Fibroblast of gingiva (primary cell): ENCODE measurements at regions not wholly inside any gene's neighbourhood (a gene's known extent, or its start where the extent isn't known, plus 50 kb on each side); places are given as distances from the start of the nearest gene placed in this dataset.
A peak's percentile ranks its signal among the peaks of the same experiment; 100 is the strongest.

ENCODE experiments used
- DNase-seq: peaks from one replicate; pipeline ENCODE4 v3.0.0-alpha.2; 2011; ENCODE audit warnings: low read depth

DNA sequence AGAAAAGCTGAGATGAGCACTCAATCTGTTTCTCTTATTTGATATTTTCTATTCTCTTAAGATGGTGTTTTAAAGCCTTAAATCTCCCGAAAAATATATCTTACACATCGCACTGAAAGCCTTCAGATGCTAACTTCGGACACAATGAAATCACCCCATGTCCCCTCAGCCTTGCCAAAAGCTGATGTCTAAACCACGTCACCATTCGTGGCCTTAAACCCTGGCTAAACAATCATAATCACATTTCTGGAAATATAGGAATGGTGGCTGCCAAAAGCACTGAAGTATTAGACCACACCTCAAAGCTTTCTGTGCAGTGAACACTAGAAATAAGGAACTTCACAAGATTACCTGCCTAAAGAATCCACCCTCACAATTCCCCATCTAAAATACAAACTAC, 402.7 kb downstream of the SOX9 start:
- no peak for DNase-seq

DNA sequence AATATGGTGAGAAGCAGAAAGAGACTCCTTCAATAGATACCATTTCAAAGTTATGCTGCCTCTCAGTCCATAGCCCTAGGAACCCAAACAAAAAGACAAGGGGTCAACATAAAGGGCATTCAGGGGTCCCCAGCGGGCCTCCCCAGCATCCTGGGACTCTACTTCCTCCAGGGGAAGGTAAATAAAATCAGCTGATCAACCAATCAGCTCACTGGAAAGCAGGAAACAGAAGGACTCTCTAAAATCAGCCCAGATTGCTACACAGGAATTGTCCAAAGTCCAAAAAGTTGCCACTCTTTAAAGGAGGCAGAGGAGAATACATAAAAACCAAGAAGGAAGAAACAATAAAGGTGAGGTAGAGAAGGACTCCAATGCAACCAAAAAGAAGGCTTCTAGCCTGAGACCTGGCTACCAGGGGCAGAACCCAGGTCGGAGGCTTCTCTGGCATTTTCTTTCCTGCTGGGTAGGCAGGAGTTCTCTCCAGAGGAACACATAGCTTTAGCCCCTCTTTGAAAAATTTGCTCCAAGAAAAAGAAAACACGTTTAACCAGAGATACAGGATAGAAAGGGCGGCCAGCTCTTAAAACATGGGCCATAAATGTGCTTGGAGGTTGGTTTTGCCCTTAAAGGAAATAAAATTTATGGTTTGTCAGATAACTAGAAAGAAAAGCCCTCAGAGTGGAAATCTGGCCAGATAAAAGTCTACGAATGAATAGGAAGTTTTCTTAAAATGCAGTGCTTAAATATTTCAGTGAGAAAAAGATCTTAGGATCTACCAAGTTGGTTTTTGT, 404.6 kb downstream of the SOX9 start:
- no peak for DNase-seq

DNA sequence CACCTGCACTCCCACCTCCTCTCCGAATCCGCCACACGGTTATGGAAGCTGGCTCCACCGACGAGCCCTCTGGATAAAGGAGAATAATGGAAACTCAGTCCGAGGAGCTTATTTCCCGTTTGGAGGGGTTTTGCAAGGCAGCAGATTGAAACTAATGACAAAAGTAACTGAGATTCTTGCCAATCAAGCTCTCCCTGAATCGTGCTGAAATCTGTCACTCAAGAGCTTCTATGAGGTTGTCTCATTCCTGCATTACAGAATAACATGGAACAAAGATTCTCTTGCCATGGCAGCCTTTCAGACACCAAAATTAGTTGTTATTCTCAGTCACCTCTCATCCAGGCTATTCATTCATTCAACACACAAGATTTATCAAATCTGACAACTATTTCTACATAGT, 405.9 kb downstream of the SOX9 start:
- DNase-seq = no peak

DNA sequence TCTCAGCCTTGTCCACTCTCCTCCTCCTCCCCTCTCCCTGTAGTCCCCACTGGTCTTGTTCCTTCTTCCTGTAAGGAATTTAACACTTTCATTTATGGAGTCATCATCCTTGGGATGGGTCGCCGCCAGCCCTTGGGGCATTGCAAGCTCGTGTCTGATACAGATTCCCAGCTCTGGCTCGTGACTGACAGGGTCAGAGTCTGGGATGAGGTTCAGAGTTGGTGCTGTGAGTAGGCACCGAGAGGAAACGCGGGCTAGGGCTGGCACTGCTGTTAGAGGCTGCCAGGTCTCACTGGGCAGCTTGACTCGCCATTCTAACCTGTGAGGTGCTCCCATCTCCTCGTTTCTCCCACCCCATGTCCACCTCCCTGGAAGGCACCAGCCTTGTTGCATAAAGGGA, 407.0 kb downstream of the SOX9 start:
- no peak for DNase-seq

DNA sequence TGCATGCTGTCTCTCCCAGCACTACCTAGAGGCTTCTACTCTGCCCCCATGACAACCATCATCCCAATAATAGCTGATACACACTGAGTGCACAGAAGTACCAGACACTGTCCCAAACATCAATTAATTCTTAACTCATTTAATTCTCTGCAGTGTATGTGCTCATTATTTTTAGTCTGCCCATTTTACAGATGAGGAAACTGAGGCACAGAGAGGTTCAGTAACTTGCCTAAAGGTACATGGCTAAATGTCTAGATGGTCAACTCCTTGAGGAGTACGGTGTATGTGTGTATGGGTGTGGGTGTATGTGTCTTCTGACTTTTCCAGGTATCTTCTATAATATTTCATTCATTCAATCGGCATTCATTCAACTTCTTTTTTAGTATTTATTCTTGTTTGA, 407.9 kb downstream of the SOX9 start:
- no peak for DNase-seq

DNA sequence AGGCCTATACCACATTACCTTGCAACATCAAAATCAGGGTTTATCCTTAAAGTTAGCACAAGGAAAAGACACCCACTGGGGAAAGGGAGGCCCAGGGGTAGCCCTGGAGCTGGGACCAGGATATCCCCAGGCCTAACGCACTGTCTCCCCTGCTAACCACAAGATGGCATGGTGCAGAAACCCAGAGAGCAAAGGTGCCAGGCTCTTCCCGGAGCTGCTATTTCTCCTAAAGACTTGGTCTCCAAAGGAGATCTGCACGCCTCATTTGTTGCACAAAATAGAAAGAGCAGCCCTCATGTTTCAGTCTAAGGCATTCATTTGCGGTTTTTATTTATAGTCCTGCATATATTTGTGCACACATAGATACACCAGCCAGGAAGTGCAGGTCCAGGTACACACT, 408.6 kb downstream of the SOX9 start:
- DNase-seq = no peak

DNA sequence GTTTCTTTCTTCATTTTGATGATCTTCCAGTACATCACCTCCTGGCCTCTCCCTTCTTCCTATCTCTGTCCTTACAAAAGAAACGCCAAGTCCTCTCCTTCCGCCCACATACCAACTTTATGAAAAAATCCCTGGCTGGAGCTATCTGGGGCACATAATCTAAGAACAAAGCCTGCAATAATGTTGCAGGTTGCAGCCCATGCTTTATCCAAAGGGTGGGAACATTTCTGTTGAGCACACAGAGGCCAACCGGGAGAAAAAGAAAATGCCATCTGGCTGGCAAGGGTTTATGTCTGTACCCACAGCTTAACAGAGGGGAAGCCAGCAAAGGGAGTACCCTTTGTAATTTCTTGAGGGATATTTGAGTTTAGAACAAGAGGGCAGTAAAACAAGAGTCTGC, 409.6 kb downstream of the SOX9 start:
- DNase-seq = no peak

DNA sequence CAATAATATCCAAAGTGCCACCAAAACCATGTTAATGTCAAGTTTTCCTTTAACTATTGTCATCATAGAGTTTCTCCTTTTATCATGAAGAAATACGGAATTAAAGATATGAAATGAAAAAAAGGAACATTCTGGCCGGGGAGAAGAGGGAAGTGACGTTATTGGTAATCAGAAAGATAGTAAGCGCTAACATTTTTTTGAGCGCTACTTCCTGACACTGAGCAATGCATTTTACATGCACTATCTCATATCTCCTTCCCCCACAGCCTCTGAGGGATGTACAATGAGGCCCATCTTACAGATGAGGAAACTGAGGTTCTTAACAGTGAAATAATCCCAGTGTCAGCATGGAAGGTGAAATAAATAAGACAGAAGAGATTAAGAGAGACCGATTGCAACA, 410.9 kb downstream of the SOX9 start:
- DNase-seq = no peak

DNA sequence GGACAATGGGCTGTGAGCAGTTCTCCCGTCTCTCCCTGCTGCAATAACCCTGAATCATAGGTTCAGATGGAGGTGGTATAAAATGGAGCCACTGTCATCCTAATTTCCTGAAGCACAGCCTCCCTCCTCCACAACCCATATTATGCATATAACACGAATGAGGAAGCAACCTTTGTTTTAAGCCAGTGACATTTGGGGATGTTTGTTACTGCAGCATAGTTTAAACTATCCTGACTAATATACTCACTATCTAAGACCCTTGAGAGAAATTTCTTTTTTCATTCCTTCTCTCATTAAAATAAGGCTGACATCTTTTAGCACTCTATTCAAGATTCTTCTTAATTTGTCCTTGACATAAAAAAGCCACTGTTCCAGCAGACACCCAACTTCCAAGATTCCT, 413.4 kb downstream of the SOX9 start:
- no peak for DNase-seq

DNA sequence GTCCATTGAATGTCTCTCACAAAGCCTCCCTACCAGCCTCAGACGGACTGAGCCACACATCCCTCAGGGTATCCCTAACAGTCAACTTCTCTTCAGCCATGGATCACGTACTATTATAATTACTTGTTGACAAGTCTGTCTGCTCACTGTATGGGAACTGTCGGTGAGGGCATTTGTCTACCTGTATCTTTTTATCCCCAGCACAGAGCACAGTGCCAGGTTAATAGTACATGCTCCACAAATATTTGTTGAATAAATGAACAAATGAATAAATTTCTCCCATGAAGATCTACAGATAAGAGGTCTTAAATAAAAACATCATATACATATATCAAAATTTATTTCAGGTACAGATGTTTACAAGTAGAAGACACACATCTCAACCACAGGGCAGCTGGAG, 414.0 kb downstream of the SOX9 start:
- no peak for DNase-seq

DNA sequence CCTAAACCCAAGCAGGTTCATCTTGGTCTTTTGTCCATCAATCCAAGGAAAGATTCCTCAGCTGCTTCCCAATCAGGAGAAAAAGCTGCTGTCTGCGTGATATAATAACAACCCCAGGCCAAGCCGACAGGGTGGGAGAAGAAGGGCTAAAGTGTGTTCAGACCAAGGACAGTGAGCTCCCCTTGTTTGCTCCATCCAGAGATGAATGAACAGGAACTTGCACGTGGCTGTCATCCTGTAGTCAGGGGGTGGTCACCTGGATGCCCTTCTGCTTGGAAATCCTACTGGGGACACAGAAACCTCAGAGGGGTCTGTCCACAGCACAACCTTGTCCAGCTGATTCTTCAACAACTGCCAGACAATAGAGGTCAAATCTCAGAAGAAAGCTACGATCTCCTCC, 414.5 kb downstream of the SOX9 start:
- no peak for DNase-seq

DNA sequence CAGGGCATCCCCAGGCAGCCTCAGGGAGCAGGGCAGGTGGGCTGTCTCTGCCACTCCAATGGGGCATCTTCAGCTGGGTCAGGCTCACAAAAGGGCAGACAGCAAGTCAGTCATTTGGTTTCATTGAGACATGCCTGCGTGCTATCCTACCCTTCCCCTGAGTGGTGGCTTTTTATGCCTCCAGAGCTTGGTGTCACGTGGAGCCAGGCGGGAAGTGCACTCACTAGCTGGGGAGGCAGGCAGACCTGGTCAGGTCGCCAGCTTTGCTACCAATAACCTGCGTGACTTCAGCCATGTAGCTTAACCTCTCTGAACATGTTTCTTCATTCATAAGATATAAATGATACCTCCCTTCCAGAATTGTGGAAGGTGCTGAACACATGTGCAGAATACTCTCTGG, 415.0 kb downstream of the SOX9 start:
- no peak for DNase-seq

DNA sequence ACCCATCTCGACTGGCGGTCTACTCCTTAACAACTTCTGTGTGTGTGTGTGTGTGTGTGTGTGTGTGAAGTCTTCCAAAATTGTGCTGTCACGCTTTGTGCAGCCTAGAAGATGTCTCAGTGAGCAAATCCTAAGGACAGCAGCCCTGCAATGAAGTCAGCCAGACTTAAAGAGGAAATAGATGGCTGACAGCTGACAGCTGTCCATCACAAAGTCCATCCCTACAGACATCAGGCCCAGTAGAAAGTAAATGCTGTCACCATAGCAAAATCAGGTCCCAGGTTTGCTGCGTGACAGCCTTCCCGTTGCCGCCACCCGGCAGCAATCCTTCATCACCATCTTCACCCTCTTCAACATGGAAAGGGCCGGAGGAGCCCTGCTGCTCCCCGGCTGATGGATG, 416.0 kb downstream of the SOX9 start:
- DNase-seq = no peak

DNA sequence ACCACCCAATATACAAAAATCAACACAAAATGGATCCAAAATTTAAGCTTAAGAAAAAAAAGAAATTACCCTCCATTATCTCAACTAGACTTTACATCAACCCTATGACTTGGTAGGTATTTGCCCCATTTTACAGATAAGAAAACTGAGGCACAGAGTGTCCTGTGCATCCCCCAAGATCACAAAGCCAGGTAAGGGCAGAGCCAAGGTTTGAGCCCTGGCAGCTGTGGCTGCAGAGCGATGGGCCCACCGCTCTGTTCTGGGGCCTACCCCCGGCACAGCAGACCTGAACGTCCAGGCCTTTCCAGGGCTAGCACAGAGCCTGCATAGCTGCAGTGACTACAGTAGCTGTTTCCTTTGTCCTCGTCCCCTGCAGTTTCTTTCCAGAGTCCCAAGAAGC, 417.6 kb downstream of the SOX9 start:
- DNase-seq = no peak

DNA sequence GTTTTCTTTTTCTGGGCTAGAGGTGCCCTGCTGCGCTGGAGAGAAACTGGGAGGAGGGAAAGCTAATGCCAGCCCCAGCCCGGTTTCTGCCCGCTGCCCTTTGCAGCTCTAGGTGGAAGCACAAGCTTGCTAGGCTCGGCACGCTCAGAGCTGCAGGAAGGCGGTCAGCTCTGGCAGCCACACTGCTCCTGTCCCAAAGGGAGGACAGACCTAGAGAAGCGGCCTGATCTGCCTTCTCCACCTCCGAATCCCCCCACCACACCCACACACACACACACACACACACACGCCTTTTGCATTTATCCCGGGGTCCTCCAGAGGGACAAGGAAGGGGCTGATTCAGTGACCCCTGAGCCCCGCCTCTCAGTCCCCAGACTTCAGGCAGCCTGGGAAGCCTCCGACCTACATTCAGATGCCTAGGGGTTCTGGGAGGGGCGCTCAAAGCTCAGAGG, 418.1 kb downstream of the SOX9 start:
- no peak for DNase-seq

DNA sequence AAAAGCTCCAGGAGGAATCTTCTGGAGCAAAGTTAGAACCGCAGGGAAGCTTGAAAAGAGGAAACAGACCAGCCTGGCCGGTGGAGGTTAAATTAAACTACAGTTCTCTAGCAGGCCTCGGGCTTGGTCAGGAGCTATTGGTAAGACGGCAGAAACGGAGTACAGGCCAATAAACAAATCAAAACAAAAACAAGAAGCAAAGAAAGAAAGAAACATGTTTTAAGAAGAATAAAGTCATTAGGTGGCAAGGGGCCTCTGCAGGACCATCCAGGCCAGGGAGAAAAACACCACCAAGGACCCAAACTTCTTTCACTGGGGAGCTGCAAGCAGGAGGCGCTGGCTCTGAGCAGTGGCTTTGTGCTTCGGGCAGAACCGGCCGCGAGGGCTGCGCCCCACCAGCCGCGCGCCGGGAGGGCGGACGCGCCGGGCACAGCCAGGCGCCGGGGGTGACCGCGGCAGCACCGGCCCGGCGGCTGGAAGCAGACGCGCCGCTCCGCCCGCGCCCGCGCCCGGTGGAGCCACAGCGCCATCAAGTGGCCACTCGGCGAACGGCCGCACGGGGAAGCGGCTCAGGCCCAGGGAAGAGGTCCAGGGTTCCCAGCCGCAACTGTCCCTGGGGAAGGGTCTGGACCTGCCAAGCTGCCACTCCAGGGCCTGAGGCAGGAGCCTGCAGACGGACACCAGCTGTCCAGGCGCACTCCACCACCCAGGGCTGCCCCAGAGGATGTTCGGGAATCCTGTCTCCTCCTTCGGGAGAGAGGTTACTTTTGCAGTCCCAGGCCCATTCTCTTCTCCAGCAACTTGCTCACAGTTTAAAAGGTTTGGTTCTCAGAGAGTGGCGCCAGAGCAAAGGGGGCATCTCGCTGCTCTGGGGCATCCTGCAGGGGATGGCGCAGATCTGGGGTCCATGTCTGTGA, 419.4 kb downstream of the SOX9 start:
- peak; percentile 67 for DNase-seq

DNA sequence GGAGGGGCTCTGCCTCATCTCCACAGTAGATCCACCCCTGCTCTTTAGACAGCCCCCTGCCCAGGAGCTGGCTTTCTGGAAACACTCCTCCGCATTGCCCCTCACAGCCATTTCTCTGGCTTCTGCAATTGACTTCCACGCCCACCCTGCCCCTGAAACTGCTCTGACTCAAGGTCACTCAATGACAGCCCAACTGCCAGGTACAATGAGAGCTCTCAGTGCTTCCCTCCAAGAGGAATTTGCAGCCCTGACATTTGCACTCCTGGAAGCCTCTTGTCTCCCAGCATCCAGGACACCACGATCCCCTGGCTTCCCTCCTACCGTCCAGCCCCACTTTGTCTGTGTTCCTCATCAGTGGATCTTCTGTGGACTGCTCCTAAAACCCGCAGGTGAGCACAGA, 421.5 kb downstream of the SOX9 start:
- DNase-seq = no peak

DNA sequence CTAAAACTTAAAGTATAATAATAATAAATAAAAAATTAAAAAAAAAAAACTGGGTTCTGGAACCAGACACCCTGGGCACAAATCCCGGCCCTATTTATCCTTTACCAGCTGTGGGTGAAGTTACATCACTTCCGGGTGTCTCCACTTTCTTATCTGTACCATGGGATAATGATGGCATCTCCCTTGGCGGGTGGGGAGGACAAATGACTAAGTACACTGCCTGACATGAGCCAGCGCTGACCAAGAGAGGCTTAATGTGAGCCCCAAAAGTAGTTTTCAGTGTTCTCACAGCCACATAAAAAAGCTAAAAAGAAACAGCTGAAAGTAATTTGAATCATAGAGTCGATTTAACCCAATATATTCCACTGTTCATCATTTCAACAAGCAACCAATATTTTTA, 424.9 kb downstream of the SOX9 start:
- DNase-seq = no peak

DNA sequence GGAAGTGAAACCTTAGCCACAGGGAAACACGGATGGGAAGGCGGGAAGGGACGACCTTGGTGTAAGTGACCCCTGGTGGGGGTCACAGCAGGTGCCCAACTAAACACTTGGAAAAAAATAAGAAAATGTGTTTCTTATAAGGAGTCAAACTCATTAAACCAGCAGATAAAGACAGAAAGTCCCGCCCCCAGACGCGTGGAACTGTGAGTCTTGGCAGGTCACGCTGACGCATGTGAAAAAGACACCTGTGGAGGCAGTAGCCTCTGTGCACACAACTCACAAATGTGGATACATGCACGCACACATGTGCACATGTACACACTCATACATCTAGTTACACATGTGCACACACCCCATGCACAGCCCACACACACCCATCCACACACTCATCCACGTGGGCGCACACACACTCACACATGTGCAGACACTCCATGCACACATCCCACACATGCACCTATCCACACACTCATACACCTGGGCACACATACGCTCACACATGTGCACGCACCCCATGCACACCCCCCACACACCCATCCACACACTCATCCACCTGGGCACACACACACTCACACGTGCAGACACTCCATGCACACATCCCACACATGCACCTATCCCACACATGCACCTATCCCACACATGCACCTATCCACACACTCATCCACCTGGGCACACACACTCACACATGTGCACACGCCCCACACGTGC, 432.4 kb downstream of the SOX9 start:
- DNase-seq = no peak

DNA sequence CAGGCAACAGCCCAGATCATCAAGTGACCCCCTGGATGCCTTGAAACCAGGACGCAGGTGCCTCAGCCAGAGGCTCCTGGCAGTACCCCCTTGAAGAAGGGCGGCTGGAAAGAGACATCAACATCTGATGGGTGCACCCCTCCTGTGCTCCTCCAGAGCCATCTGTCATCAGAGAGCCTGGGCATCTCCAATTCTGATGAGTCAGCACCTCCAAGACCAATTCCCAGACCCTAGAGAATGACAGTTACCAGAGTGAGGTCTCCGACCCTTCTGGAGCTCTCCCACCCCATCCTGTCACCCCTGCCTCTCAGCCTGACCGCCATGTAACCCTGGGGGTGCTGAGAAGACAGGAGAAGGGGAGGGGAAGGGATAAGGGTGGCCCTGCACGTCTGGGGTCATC, 433.7 kb downstream of the SOX9 start:
- DNase-seq = no peak

DNA sequence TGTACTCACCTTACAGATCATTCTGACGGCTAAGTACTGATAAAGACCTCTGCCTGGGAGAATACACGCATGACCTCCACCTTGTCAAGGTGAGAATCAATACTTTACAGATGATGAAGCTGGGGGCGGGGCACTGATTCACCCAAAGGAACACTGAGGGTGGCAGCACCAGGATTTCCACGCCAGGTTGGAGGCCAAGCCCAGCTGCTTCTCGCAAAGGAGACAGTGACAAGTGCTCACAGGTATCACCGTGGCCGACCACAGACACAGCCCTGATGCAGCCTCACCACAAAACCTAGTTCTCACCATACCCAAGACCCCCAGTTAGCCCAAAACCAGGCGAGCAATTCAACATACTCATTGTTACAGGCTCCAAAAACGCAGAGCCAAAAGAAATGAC, 434.2 kb downstream of the SOX9 start:
- no peak for DNase-seq

DNA sequence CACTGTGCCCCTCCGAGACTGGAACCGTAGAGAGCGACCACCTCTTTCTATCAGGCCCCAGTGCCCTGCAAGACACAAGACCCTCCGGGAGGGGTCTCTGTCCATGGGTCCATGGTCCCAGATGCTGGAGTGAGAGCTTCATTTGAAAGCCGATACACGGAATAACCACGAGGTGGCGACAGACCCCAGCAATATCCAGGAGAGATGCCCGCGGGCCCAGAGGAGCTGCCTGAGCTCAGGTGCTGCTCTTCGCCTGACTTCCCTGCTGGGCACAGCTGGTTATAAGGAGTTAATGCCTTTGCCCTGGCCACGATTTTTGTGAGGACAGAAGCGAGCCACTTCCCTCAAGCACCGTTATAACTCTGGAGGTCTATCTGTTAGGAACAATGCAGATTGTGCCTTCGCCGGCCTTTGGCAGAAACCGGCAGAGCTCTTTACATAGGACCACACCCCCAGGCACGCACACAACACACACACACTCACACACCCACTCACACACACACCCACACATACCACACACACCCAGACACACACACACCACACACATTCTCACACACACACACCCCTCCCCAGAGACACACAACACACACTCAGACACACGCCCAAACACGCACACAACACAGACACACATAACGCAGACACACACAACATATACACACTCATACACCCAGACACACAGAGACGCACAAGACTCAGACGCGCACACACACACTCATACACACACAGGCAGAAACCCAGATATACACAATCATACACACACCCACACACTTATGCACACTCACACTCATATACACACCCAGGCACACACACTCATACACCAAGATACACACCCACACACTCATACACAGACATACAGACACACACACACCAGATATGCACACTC, 436.4 kb downstream of the SOX9 start:
- peak; percentile 30 for DNase-seq
